AG10803 (cell line): ENCODE measurements at regions not wholly inside any gene's neighbourhood (a gene's known extent, or its start where the extent isn't known, plus 50 kb on each side); places are given as distances from the start of the nearest gene placed in this dataset.

Experiments used
- DNase-seq: peaks from one replicate; pipeline ENCODE4 v3.0.0; 2010; ENCODE audit warnings: low read depth
- H3K4me3 ChIP-seq: 2 replicates; pipeline ENCODE4 v1.5.1; 2011; ENCODE audit warnings: mild to moderate bottlenecking, low read length, control low read depth
- TF ChIP-seq, protein P1 (sequence below): conservative IDR thresholded peaks from 2 replicates; pipeline ENCODE4 v1.5.1; 2011; ENCODE audit warnings: mild to moderate bottlenecking, low read length, control low read depth, inconsistent platforms

- TF ChIP-seq, protein P1, sequence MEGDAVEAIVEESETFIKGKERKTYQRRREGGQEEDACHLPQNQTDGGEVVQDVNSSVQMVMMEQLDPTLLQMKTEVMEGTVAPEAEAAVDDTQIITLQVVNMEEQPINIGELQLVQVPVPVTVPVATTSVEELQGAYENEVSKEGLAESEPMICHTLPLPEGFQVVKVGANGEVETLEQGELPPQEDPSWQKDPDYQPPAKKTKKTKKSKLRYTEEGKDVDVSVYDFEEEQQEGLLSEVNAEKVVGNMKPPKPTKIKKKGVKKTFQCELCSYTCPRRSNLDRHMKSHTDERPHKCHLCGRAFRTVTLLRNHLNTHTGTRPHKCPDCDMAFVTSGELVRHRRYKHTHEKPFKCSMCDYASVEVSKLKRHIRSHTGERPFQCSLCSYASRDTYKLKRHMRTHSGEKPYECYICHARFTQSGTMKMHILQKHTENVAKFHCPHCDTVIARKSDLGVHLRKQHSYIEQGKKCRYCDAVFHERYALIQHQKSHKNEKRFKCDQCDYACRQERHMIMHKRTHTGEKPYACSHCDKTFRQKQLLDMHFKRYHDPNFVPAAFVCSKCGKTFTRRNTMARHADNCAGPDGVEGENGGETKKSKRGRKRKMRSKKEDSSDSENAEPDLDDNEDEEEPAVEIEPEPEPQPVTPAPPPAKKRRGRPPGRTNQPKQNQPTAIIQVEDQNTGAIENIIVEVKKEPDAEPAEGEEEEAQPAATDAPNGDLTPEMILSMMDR, result no peak
- no peak overlapping the region for H3K4me3 ChIP-seq
These were observed 1010.4 kb downstream of the TBC1D22A start for GRCh38 chr22:47772864-47773263.

GRCh38 chr22:47769652-47770051 lies 1007.2 kb downstream of the TBC1D22A start:
- TF ChIP-seq, protein P1, result no peak
- H3K4me3 ChIP-seq, result no peak overlapping the region
- DNase-seq, result no peak

More at GRCh38 chr22:47772864-47773263, 1010.4 kb downstream of the TBC1D22A start:
- DNase-seq, result no peak

DNA sequence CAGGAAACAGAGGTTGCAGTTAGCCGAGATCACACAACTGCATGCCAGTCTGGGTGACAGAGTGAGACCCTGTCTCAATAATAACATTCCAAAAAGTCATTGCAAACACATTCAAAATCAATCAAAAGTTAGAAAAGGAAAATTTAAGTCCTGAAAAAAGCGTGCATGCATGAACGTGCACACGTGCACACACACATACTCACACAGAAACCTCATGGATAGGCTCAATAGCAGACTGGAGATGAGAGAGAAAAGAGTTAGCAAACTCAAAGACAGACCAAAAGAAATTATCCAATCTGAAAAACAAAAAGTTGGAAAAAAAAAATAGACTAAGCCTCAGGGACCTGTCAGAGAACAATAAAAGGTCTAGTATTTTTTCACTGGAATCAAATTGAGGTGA lies 1005.6 kb downstream of the TBC1D22A start:
- no peak for DNase-seq
- no peak overlapping the region for H3K4me3 ChIP-seq
- TF ChIP-seq, protein P1, result no peak

DNA sequence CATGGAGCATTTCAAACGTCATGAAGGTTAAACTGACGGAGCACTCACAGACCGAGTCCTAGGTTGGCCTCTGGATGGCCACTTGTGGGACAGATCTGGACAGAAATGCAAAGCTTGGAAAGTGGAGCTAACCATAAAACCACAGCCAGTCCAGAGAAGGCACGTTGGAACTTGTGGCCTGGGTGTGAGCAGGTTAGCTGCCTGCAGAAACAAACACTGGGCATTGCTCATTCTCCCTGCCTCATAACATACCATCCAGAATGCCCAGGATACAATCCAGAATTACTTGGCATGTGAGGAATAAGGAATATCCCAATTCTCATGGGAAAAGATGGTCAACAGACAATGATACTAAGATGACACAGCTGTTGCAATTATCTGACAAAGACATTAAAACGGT lies 1005.0 kb downstream of the TBC1D22A start:
- no peak overlapping the region for H3K4me3 ChIP-seq
- DNase-seq, result no peak
- TF ChIP-seq, protein P1, result no peak

DNA sequence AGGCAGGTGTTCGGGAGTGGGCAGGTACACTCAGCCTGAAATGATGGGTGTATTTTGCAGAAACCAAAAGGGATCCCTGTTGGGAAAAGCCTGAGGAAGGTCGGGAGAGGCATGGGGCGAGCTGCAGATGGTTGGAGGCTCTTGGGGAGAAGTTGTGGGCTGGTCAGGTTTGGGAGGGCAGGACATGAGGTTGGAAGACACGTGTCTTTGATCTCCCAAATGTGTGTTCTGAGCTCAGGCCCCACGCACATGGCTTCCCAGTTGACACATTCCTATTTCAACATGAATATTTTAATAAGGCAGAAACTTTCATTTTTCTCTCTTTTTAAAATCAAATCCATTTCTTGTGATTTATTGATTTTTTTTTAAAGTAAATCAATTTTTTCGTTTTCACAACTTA lies 1003.3 kb downstream of the TBC1D22A start:
- TF ChIP-seq, protein P1, result no peak
- H3K4me3 ChIP-seq, result no peak overlapping the region
- DNase-seq, result no peak

- TF ChIP-seq, protein P1, result no peak
- no peak for DNase-seq
- H3K4me3 ChIP-seq, result no peak overlapping the region
These were observed 999.7 kb downstream of the TBC1D22A start for GRCh38 chr22:47762141-47762540.

GRCh38 chr22:47759909-47760308 lies 997.5 kb downstream of the TBC1D22A start:
- TF ChIP-seq, protein P1, result no peak
- DNase-seq, result no peak

More at GRCh38 chr22:47759909-47760308, 997.5 kb downstream of the TBC1D22A start:
- H3K4me3 ChIP-seq, result no peak overlapping the region
